SK-N-SH (cell line): ENCODE measurements at regions not wholly inside any gene's neighbourhood (a gene's known extent, or its start where the extent isn't known, plus 50 kb on each side); places are given as distances from the start of the nearest gene placed in this dataset.

Experiments used
- CTCF ChIA-PET: fragments of 300-600, 350-600 bp; formaldehyde crosslinking; extraction: SDS; loops from one replicate; lab custom pipeline; 2021; lab: Yijun Ruan, JAX
- POLR2A ChIA-PET: fragments of 350-600 bp; sonication (Branson Sonifier 250); formaldehyde crosslinking; extraction: SDS; loops from one replicate; lab custom pipeline; 2020; ENCODE audit warnings: antibody characterized with exemption, inconsistent platforms; lab: Yijun Ruan, JAX
- DNase-seq: peaks from one replicate; pipeline ENCODE4 v3.0.0; 2012
- H2AFZ ChIP-seq: fragments of 200-600 bp; sonication (generic); 2 replicates; pipeline ENCODE4 v1.8.1; 2016; ENCODE audit warnings: antibody characterized with exemption, mild to moderate bottlenecking, low read depth
- H3F3A ChIP-seq: fragments of 200-600 bp; sonication (generic); replicated peaks from 2 replicates; pipeline ENCODE3; 2016; ENCODE audit warnings: antibody characterized with exemption, mild to moderate bottlenecking; ENCODE audit not compliant: insufficient read depth
- H3K27ac ChIP-seq, 2 experiments: fragments of 200-500 bp in 1 of 2; fragments of 200-600 bp in 1 of 2; sonication (Bioruptor generic) in 1 of 2; sonication (generic), shearing (Covaris generic) in 1 of 2; 2 replicates each; pipeline versions ENCODE4 v1.5.1 to v1.6.1; 2014 to 2016; ENCODE audit warnings: low read depth in 2 of 2, inconsistent platforms in 1 of 2, low read length in 1 of 2, mild to moderate bottlenecking in 1 of 2, mixed read lengths in 1 of 2
- H3K27me3 ChIP-seq: fragments of 200-600 bp; sonication (generic), shearing (Covaris generic); 2 replicates; pipeline ENCODE4 v1.6.1; 2016; ENCODE audit warnings: mixed run types; ENCODE audit not compliant: insufficient read depth
- H3K36me3 ChIP-seq, 2 experiments: fragments of 200-500 bp in 1 of 2; fragments of 200-600 bp in 1 of 2; sonication (Bioruptor generic) in 1 of 2; sonication (generic) in 1 of 2; replicated peaks in 1 of 2; 2 replicates each; pipeline versions ENCODE3 to v1.5.1; 2014 to 2016; ENCODE audit warnings: low read length in 1 of 2, mild to moderate bottlenecking in 1 of 2; ENCODE audit not compliant: insufficient read depth in 2 of 2, control insufficient read depth in 1 of 2
- H3K4me1 ChIP-seq, 2 experiments: fragments of 200-500 bp in 1 of 2; fragments of 200-600 bp in 1 of 2; sonication (Bioruptor generic) in 1 of 2; sonication (generic), shearing (Covaris generic) in 1 of 2; 2 replicates each; pipeline versions ENCODE4 v1.5.1 to v1.6.1; 2014 to 2016; ENCODE audit warnings: low read depth in 1 of 2, low read length in 1 of 2, mixed run types in 1 of 2; ENCODE audit not compliant: insufficient read depth in 2 of 2, control insufficient read depth in 1 of 2
- H3K4me2 ChIP-seq: fragments of 200-600 bp; sonication (generic), shearing (Covaris generic); 2 replicates; pipeline ENCODE4 v1.6.1; 2017; ENCODE audit warnings: mixed run types
- H3K4me3 ChIP-seq, 2 experiments: fragments of 200-500 bp in 1 of 2; fragments of 200-600 bp in 1 of 2; sonication (Bioruptor generic) in 1 of 2; sonication (generic), shearing (Covaris generic) in 1 of 2; 2 replicates each; pipeline versions ENCODE4 v1.5.1 to v1.8.1; 2014 to 2016; ENCODE audit warnings: low read depth in 2 of 2, inconsistent platforms in 1 of 2, low read length in 1 of 2, mild to moderate bottlenecking in 1 of 2, mixed read lengths in 1 of 2, moderate library complexity in 1 of 2
- H3K79me2 ChIP-seq: fragments of 200-600 bp; sonication (generic); 2 replicates; pipeline ENCODE4 v1.8.1; 2017; ENCODE audit warnings: mild to moderate bottlenecking; ENCODE audit not compliant: insufficient read depth
- H3K9ac ChIP-seq: fragments of 200-600 bp; sonication (generic); 2 replicates; pipeline ENCODE4 v1.6.1; 2017; ENCODE audit warnings: mixed run types
- H3K9me2 ChIP-seq: fragments of 200-600 bp; sonication (generic); 2 replicates; pipeline ENCODE4 v1.6.1; 2017; ENCODE audit warnings: mixed run types
- H3K9me3 ChIP-seq: fragments of 200-600 bp; sonication (generic); 2 replicates; pipeline ENCODE4 v1.6.1; 2017; ENCODE audit warnings: mixed run types, mild to moderate bottlenecking, moderate library complexity
- H4K20me1 ChIP-seq: fragments of 200-600 bp; sonication (generic); 2 replicates; pipeline ENCODE4 v1.6.1; 2017; ENCODE audit warnings: mild to moderate bottlenecking, mixed run types; ENCODE audit not compliant: insufficient read depth
- CHD2 ChIP-seq: fragments of 150-350 bp; IDR thresholded peaks from 2 replicates; pipeline ENCODE4 v1.6.1; 2018; ENCODE audit warnings: low read length; ENCODE audit not compliant: partially characterized antibody
- CTCF ChIP-seq: fragments of 200-600 bp; sonication (generic); IDR thresholded peaks from 2 replicates; pipeline ENCODE4 v1.6.1; 2017; ENCODE audit warnings: antibody characterized with exemption, mild to moderate bottlenecking, moderate library complexity
- ELF1 ChIP-seq: IDR thresholded peaks from 2 replicates; pipeline ENCODE4 v1.4.0; 2012
- EP300 ChIP-seq, 2 experiments: IDR thresholded peaks; 2 replicates each; pipeline versions ENCODE4 v1.4.0 to v1.6.1; 2012; ENCODE audit warnings: borderline replicate concordance in 1 of 2, low read depth in 1 of 2, low read length in 1 of 2
- FOXJ3 ChIP-seq: sonication (generic); formaldehyde crosslinking; IDR thresholded peaks from 2 replicates; pipeline ENCODE4 v1.5.1; 2020; ENCODE audit warnings: mild to moderate bottlenecking, missing genetic modification reagents
- FOXM1 ChIP-seq: IDR thresholded peaks from 2 replicates; pipeline ENCODE4 v1.4.0; 2012; ENCODE audit warnings: low read depth, mild to moderate bottlenecking
- GATA2 ChIP-seq: sonication (generic); formaldehyde crosslinking; IDR thresholded peaks from 2 replicates; pipeline ENCODE4 v1.5.0; 2020; ENCODE audit warnings: mild to moderate bottlenecking, missing genetic modification reagents
- JUND ChIP-seq: IDR thresholded peaks from 2 replicates; pipeline ENCODE4 v1.4.0; 2012
- MEF2A ChIP-seq: IDR thresholded peaks from 2 replicates; pipeline ENCODE4 v1.4.0; 2012; ENCODE audit warnings: low read depth, borderline replicate concordance
- MXI1 ChIP-seq: IDR thresholded peaks from 2 replicates; pipeline ENCODE4 v1.6.1; 2012; ENCODE audit warnings: mild to moderate bottlenecking, low read depth, low read length, improper control_type of control experiment
- NFIC ChIP-seq: IDR thresholded peaks from 2 replicates; pipeline ENCODE4 v1.4.0; 2012; ENCODE audit warnings: borderline replicate concordance
- RAD21 ChIP-seq: IDR thresholded peaks from 2 replicates; pipeline ENCODE4 v1.6.1; 2012; ENCODE audit warnings: mild to moderate bottlenecking, low read length
- RFX5 ChIP-seq: IDR thresholded peaks from 2 replicates; pipeline ENCODE4 v1.6.1; 2012; ENCODE audit warnings: mild to moderate bottlenecking, improper control_type of control experiment, low read length
- SMC3 ChIP-seq: IDR thresholded peaks from 2 replicates; pipeline ENCODE4 v1.6.1; 2012; ENCODE audit warnings: low read depth, low read length, improper control_type of control experiment
- TCF12 ChIP-seq: IDR thresholded peaks from 2 replicates; pipeline ENCODE4 v1.4.0; 2012
- YY1 ChIP-seq: IDR thresholded peaks from 2 replicates; pipeline ENCODE4 v1.4.0; 2012; ENCODE audit warnings: low read depth, mild to moderate bottlenecking
- ZBTB33 ChIP-seq: IDR thresholded peaks from 2 replicates; pipeline ENCODE4 v1.4.0; 2012; ENCODE audit warnings: low read depth, borderline replicate concordance
- WGBS: methylation state at CpG from one replicate; pipeline ENCODE4 v1.1.6; 2017; ENCODE audit warnings: low lambda C conversion rate; 5-methylcytosine and 5-hydroxymethylcytosine counted together

- Histone ChIP-seq H2AFZ (no peak overlapping the region), H3K4me1 (peaks cover 0 to 17% of the 10 kb centered on the region in 2 experiments; a peak in 1 of 4 replicates), H3K79me2 (no peaks in the 10 kb centered on the region), H4K20me1 (no peaks in the 10 kb centered on the region), H3K27ac (no peak overlapping the region; a peak in 1 of 4 replicates), H3F3A (no peaks in the 10 kb centered on the region), H3K36me3 (no peaks in the 10 kb centered on the region), H3K4me2 (no peak overlapping the region), H3K27me3 (no peaks in the 10 kb centered on the region), H3K9me3 (no peaks in the 10 kb centered on the region), H3K4me3 (no peak overlapping the region), H3K9me2 (no peaks in the 10 kb centered on the region), H3K9ac (no peak overlapping the region)
- ChIA-PET CTCF (interaction anchor here (1.0 to 2.9 kb wide), 5 partner anchors 132 to 879 kb away, joined by 3 to 17 read pairs (median 3); no protein-coding TSS in a partner anchor), POLR2A (interaction anchor here (0.9 kb wide), 1 partner anchor 15 kb away, joined by 3 read pairs; no protein-coding TSS in a partner anchor)
- TF ChIP-seq MEF2A (no peak), YY1 (no peak), GATA2 (CRISPR knock-in tag) (no peak), FOXJ3 (CRISPR knock-in tag) (no peak), MXI1 (no peak), CHD2 (no peak), EP300 (IDR thresholded peaks at IDR 0.05; ENCODE audit: borderline replicate concordance in 1 of 2, low read depth in 1 of 2, low read length in 1 of 2) (no peak), NFIC (no peak)
- WGBS, result 69% methylated on average over 4 of the region's 4 CpGs
- no peak for DNase-seq
These were observed 87.9 kb downstream of the SYNE3 start for GRCh38 chr14:95428557-95428956.

GRCh38 chr14:95426116-95426475 is 90.4 kb downstream of the SYNE3 start:
- no peak for DNase-seq
- no peaks in the 10 kb centered on the region for H4K20me1 ChIP-seq
- no peak overlapping the region for H3K27ac ChIP-seq
- peaks cover 0 to 11% of the 10 kb centered on the region in 2 experiments; a peak in 1 of 4 replicates for H3K4me1 ChIP-seq
- no peak overlapping the region for H3K4me3 ChIP-seq
- no peaks in the 10 kb centered on the region for H3F3A ChIP-seq
- H3K9me2 ChIP-seq, result no peaks in the 10 kb centered on the region
- no peaks in the 10 kb centered on the region for H3K79me2 ChIP-seq
- H2AFZ ChIP-seq, result no peak overlapping the region
- WGBS, result 94% methylated on average over 6 of the region's 6 CpGs
- POLR2A ChIA-PET, result no interaction called here
- no peak overlapping the region for H3K9ac ChIP-seq
- CTCF ChIA-PET, result interaction anchor here (1.2 to 1.9 kb wide), 3 partner anchors 17 to 97 kb away, joined by 4 to 6 read pairs (median 5); no protein-coding TSS in a partner anchor
- H3K36me3 ChIP-seq, result no peaks in the 10 kb centered on the region
- TF ChIP-seq TCF12 (no peak), NFIC (no peak), CTCF (no peak), JUND (no peak), EP300 (IDR thresholded peaks at IDR 0.05; ENCODE audit: borderline replicate concordance in 1 of 2, low read depth in 1 of 2, low read length in 1 of 2) (no peak), RAD21 (no peak), FOXM1 (no peak), RFX5 (no peak), ZBTB33 (no peak), YY1 (no peak), SMC3 (no peak), ELF1 (no peak), MXI1 (no peak), FOXJ3 (CRISPR knock-in tag) (no peak)
- no peaks in the 10 kb centered on the region for H3K27me3 ChIP-seq
- H3K4me2 ChIP-seq, result no peak overlapping the region
- no peaks in the 10 kb centered on the region for H3K9me3 ChIP-seq
